ENCODE measurements at regions not wholly inside any gene's neighbourhood (a gene's known extent, or its start where the extent isn't known, plus 50 kb on each side); places are given as distances from the start of the nearest gene placed in this dataset.
"Not testable (repeated sequence)": the region's sequence is repeated elsewhere in the genome, so short reads cannot be mapped to it uniquely, and the experiment has no call there.

DNA sequence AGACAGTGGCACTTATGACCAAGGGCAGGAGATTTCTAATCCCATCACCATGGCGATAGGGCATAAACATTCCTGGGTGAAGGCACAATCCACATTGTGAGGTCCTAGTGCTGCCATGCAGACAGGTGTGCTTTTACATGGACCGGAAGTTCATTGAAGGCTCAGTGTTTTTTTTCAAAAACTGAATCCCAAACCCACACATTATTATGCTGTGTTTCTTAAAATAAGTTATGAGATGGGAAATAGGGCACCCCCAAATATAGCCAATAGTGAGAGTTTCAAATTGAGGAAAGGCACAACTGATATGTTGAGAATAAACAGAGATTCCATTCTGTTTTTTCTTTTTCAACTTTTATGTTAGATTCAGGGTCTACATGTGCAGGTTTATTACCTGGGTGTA is 195.2 kb upstream of the TPTE start:
- TF ChIP-seq CTCF, POLR2AphosphoS5, POLR2A (IDR thresholded peaks at IDR 0.05): not testable (repeated sequence)

All from prostate gland (tissue), 2 donors.